Transverse colon (tissue), 4 donors: ENCODE measurements at regions not wholly inside any gene's neighbourhood (a gene's known extent, or its start where the extent isn't known, plus 50 kb on each side); places are given as distances from the start of the nearest gene placed in this dataset.

Experiments
- DNase-seq: peaks from one replicate; pipeline ENCODE4 v3.0.0-alpha.2; 2019
- H3K27ac ChIP-seq, 4 donors: fragments of 200-600 bp; sonication (generic); 2 replicates each; pipeline ENCODE4 v1.5.1; 2016 to 2018; ENCODE audit warnings: inconsistent platforms in 4 of 4
- H3K27me3 ChIP-seq: fragments of 200-600 bp; sonication (generic); 2 replicates; pipeline ENCODE4 v1.5.1; 2017; ENCODE audit warnings: inconsistent platforms
- H3K36me3 ChIP-seq, 4 donors: fragments of 200-600 bp; sonication (generic); 2 replicates each; pipeline ENCODE4 v1.5.1; 2017 to 2019; ENCODE audit warnings: inconsistent platforms in 4 of 4
- H3K4me1 ChIP-seq, 4 donors: fragments of 200-600 bp; sonication (generic); 2 replicates each; pipeline ENCODE4 v1.5.1; 2017 to 2020; ENCODE audit warnings: inconsistent platforms in 4 of 4
- H3K4me3 ChIP-seq, 4 donors: fragments of 200-600 bp; sonication (generic); 1 replicate in 1 of 4; 2 replicates in 3 of 4; pipeline versions ENCODE4 v1.5.1 to v1.6.1; 2017 to 2019; ENCODE audit warnings: inconsistent platforms in 4 of 4
- H3K9me3 ChIP-seq, 2 donors: fragments of 200-600 bp; sonication (generic); 2 replicates each; pipeline ENCODE4 v1.5.1; 2017 to 2019; ENCODE audit warnings: inconsistent platforms in 2 of 2
- EP300 ChIP-seq: sonication (generic); formaldehyde crosslinking; IDR thresholded peaks from one replicate; pipeline ENCODE4 v1.6.1; 2017; ENCODE audit warnings: antibody characterized with exemption, low read depth
- POLR2A ChIP-seq: fragments of 450-650 bp; IDR thresholded peaks from one replicate; pipeline ENCODE4 v1.6.1; 2016; ENCODE audit warnings: antibody characterized with exemption, mild to moderate bottlenecking, moderate library complexity
- POLR2AphosphoS5 ChIP-seq, 3 donors: sonication (generic); formaldehyde crosslinking; IDR thresholded peaks; one replicate each; pipeline ENCODE4 v1.6.1; 2016; ENCODE audit warnings: antibody characterized with exemption in 3 of 3
- WGBS, 2 donors: methylation state at CpG; one replicate each; pipeline ENCODE4 v1.1.5; 2018; ENCODE audit warnings: low coverage in 1 of 2; 5-methylcytosine and 5-hydroxymethylcytosine counted together
- in situ Hi-C, 4 donors: fragments of 200-750 bp; cut with MboI; loops; one replicate each; pipeline versions ENCODE4 v1.15.0 to v1.15.1; 2017; ENCODE audit warnings: low sequenced_read_pairs in 3 of 4, low pct_ligation_motif_present in 1 of 4, low pct_unique_long_range_greater_than_20kb in 1 of 4
- intact Hi-C: fragments of 100-400 bp; cut with DNase I; formaldehyde crosslinking; loops from one replicate; pipeline ENCODE4 v1.15.1; 2023; ENCODE audit warnings: low total_unique reads
- TF ChIP-seq, protein P1 (sequence below), 5 experiments: fragments of 200-600 bp in 3 of 5; fragments of 450-650 bp in 2 of 5; sonication (generic) in 3 of 5; IDR thresholded peaks; 1 replicate in 2 of 5; 2 replicates in 3 of 5; pipeline ENCODE4 v1.5.1; 2016 to 2017; ENCODE audit warnings: antibody characterized with exemption in 5 of 5, inconsistent platforms in 3 of 5, mild to moderate bottlenecking in 2 of 5, moderate library complexity in 1 of 5

GRCh38 chr2:19491796-19492195, 133.4 kb upstream of the OSR1 start:
- in situ Hi-C loops (no loop called here), intact Hi-C loops (no loop called here)
- Histone ChIP-seq H3K9me3 (no peaks in the 10 kb centered on the region), H3K36me3 (no peaks in the 10 kb centered on the region), H3K4me3 (no peak overlapping the region), H3K4me1 (peaks cover 0 to 14% (median 1%) of the 10 kb centered on the region in 4 donors), H3K27ac (peak overlapping the region in 1 of 4 donors; percentile 61), H3K27me3 (no peaks in the 10 kb centered on the region)
- DNase-seq = no peak
- 66 to 69% methylated on average over 3 of the region's 3 CpGs for WGBS, 2 donors
- TF ChIP-seq POLR2A (no peak), EP300 (no peak)
- TF ChIP-seq, protein P1, sequence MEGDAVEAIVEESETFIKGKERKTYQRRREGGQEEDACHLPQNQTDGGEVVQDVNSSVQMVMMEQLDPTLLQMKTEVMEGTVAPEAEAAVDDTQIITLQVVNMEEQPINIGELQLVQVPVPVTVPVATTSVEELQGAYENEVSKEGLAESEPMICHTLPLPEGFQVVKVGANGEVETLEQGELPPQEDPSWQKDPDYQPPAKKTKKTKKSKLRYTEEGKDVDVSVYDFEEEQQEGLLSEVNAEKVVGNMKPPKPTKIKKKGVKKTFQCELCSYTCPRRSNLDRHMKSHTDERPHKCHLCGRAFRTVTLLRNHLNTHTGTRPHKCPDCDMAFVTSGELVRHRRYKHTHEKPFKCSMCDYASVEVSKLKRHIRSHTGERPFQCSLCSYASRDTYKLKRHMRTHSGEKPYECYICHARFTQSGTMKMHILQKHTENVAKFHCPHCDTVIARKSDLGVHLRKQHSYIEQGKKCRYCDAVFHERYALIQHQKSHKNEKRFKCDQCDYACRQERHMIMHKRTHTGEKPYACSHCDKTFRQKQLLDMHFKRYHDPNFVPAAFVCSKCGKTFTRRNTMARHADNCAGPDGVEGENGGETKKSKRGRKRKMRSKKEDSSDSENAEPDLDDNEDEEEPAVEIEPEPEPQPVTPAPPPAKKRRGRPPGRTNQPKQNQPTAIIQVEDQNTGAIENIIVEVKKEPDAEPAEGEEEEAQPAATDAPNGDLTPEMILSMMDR (IDR thresholded peaks at IDR 0.05) = no peak

- Histone ChIP-seq H3K27me3 (no peaks in the 10 kb centered on the region), H3K4me1 (peaks cover 0 to 14% (median 1%) of the 10 kb centered on the region in 4 donors), H3K9me3 (no peaks in the 10 kb centered on the region), H3K27ac (peak overlapping the region in 2 of 4 donors; percentile 26 to 61), H3K4me3 (no peak overlapping the region), H3K36me3 (no peaks in the 10 kb centered on the region)
- intact Hi-C loops (no loop called here), in situ Hi-C loops (no loop called here)
- no peak for DNase-seq
- no peak for TF ChIP-seq POLR2AphosphoS5 (IDR thresholded peaks at IDR 0.05)
- 41 to 61% methylated on average over 6 to 8 of the region's 8 CpGs for WGBS, 2 donors
These were observed 132.5 kb upstream of the OSR1 start for GRCh38 chr2:19490846-19491435.

DNA sequence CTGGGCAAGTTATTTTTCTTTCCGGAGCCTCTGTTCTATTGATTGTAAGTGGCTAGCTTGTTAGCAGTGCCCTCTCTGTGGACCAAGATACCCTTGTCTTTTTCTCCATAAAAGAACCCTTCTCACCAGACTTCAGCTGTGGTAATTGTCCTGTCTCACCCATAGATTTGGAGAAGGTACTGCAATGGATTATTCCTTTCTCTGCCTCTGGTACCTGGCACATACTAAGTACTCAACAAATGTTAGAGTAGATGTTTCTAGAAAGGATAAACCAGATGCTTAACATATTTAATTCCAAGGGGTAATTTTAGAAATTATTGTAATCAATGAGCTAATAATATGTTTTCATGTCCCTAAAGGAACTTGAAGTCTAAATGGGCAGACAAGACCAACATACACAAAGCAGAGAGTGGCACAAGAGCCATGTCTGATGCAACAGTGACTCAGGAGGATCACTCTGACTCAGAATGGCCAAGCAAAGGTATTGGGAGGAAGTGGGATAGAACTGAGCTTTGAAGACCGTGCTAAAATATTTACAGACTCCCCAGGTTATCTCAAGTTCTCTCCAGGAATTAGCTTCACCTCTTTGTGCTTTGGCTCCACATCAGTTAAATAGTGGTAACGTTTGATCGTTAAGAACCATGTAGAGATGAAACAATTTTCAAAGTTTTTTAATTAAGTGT, 129.7 kb upstream of the OSR1 start:
- 76 to 96% methylated on average over 4 of the region's 4 CpGs for WGBS, 2 donors
- DNase-seq = no peak
- no peak overlapping the region for H3K27ac ChIP-seq

GRCh38 chr2:19484736-19485135, 126.3 kb upstream of the OSR1 start:
- Histone ChIP-seq H3K4me3 (no peak overlapping the region), H3K27ac (no peak overlapping the region), H3K36me3 (no peaks in the 10 kb centered on the region), H3K9me3 (no peaks in the 10 kb centered on the region), H3K4me1 (peaks cover 0 to 4% (median 0%) of the 10 kb centered on the region in 4 donors), H3K27me3 (no peaks in the 10 kb centered on the region)
- 83 to 100% methylated on average over 1 of the region's 1 CpG for WGBS, 2 donors
- intact Hi-C loops (no loop called here), in situ Hi-C loops (no loop called here)
- DNase-seq = no peak
- no peak for TF ChIP-seq EP300
- TF ChIP-seq POLR2AphosphoS5 (IDR thresholded peaks at IDR 0.05) = no peak
- TF ChIP-seq, protein P1 (IDR thresholded peaks at IDR 0.05) = no peak
- no peak for TF ChIP-seq POLR2A

More for the DNA sequence above, 129.7 kb upstream of the OSR1 start:
- in situ Hi-C loops (no loop called here), intact Hi-C loops (no loop called here)
- Histone ChIP-seq H3K4me3 (no peak overlapping the region), H3K4me1 (peaks cover 0 to 14% (median 1%) of the 10 kb centered on the region in 4 donors), H3K36me3 (no peaks in the 10 kb centered on the region), H3K27me3 (no peaks in the 10 kb centered on the region), H3K9me3 (no peaks in the 10 kb centered on the region)
- TF ChIP-seq POLR2AphosphoS5 (IDR thresholded peaks at IDR 0.05) = no peak
- TF ChIP-seq POLR2A = no peak
- TF ChIP-seq EP300 = no peak
- TF ChIP-seq, protein P1 (IDR thresholded peaks at IDR 0.05) = no peak
